H9 (cell line): ENCODE measurements at regions not wholly inside any gene's neighbourhood (a gene's known extent, or its start where the extent isn't known, plus 50 kb on each side); places are given as distances from the start of the nearest gene placed in this dataset.

Experiments used
- DNase-seq: peaks from one replicate; pipeline ENCODE4 v3.0.0-alpha.2; 2017
- H2AFZ ChIP-seq: one replicate; pipeline ENCODE4 v1.6.1; 2013; ENCODE audit warnings: mild to moderate bottlenecking, low read length, control low read depth, moderate library complexity
- H2AK5ac ChIP-seq: 2 replicates; pipeline ENCODE4 v1.6.1; 2013; ENCODE audit warnings: low read length, control low read depth, mixed read lengths; ENCODE audit not compliant: insufficient read length
- H2BK120ac ChIP-seq: one replicate; pipeline ENCODE4 v1.6.1; 2013; ENCODE audit warnings: low read depth, mild to moderate bottlenecking, low read length, control low read depth, inconsistent platforms; ENCODE audit not compliant: poor library complexity, severe bottlenecking
- H2BK12ac ChIP-seq: 2 replicates; pipeline ENCODE4 v1.6.1; 2013; ENCODE audit warnings: low read length, control low read depth, mixed read lengths, low read depth; ENCODE audit not compliant: insufficient read length
- H2BK15ac ChIP-seq: 2 replicates; pipeline ENCODE4 v1.6.1; 2013; ENCODE audit warnings: low read depth, low read length, control low read depth
- H2BK20ac ChIP-seq: one replicate; pipeline ENCODE4 v1.6.1; 2013; ENCODE audit warnings: low read depth, mild to moderate bottlenecking, low read length, control low read depth, inconsistent platforms; ENCODE audit not compliant: poor library complexity, severe bottlenecking
- H2BK5ac ChIP-seq: 2 replicates; pipeline ENCODE4 v1.6.1; 2013; ENCODE audit warnings: low read length, control low read depth, mixed read lengths; ENCODE audit not compliant: insufficient read length
- H3K14ac ChIP-seq: 2 replicates; pipeline ENCODE4 v1.6.1; 2013; ENCODE audit warnings: low read length, control low read depth; ENCODE audit not compliant: insufficient read depth
- H3K18ac ChIP-seq: 2 replicates; pipeline ENCODE4 v1.6.1; 2013; ENCODE audit warnings: low read depth, mild to moderate bottlenecking, mixed read lengths, low read length, control low read depth; ENCODE audit not compliant: insufficient read length
- H3K23ac ChIP-seq: 2 replicates; pipeline ENCODE4 v1.6.1; 2013; ENCODE audit warnings: low read length, control low read depth, mixed read lengths, low read depth; ENCODE audit not compliant: insufficient read length
- H3K23me2 ChIP-seq: 2 replicates; pipeline ENCODE4 v1.6.1; 2013; ENCODE audit warnings: low read depth, mild to moderate bottlenecking, mixed read lengths, low read length, control low read depth; ENCODE audit not compliant: insufficient read length, poor library complexity, severe bottlenecking
- H3K27ac ChIP-seq: 2 replicates; pipeline ENCODE4 v1.5.1; 2013; ENCODE audit warnings: low read length, control low read depth, mixed read lengths, low read depth; ENCODE audit not compliant: insufficient read length
- H3K27me3 ChIP-seq: 2 replicates; pipeline ENCODE4 v1.6.1; 2013; ENCODE audit warnings: low read length, control low read depth, inconsistent platforms; ENCODE audit not compliant: insufficient read depth
- H3K4ac ChIP-seq: 2 replicates; pipeline ENCODE4 v1.6.1; 2013; ENCODE audit warnings: low read depth, mild to moderate bottlenecking, control low read depth, inconsistent platforms, low read length, moderate library complexity
- H3K4me1 ChIP-seq: 2 replicates; pipeline ENCODE4 v1.6.1; 2013; ENCODE audit warnings: low read length, control low read depth, inconsistent platforms; ENCODE audit not compliant: insufficient read depth
- H3K4me2 ChIP-seq: 2 replicates; pipeline ENCODE4 v1.6.1; 2013; ENCODE audit warnings: low read length, control low read depth, mixed read lengths; ENCODE audit not compliant: insufficient read length, insufficient read depth
- H3K56ac ChIP-seq: 2 replicates; pipeline ENCODE4 v1.6.1; 2013; ENCODE audit warnings: low read depth, mild to moderate bottlenecking, mixed read lengths, low read length, control low read depth; ENCODE audit not compliant: insufficient read length
- H3K79me1 ChIP-seq: 2 replicates; pipeline ENCODE4 v1.6.1; 2013; ENCODE audit warnings: low read depth, mild to moderate bottlenecking, moderate library complexity, low read length, control low read depth, inconsistent platforms; ENCODE audit not compliant: insufficient read depth, poor library complexity, severe bottlenecking
- H3K79me2 ChIP-seq: 2 replicates; pipeline ENCODE4 v1.6.1; 2013; ENCODE audit warnings: low read length, control low read depth, inconsistent platforms; ENCODE audit not compliant: insufficient read depth
- H3K9ac ChIP-seq: 2 replicates; pipeline ENCODE4 v1.6.1; 2013; ENCODE audit warnings: low read length, control low read depth, mixed read lengths; ENCODE audit not compliant: insufficient read length; ENCODE audit errors: extremely low read depth
- H3K9me3 ChIP-seq: one replicate; pipeline ENCODE4 v1.6.1; 2013; ENCODE audit warnings: low read depth, low read length, inconsistent platforms; ENCODE audit not compliant: control insufficient read depth
- H3T11ph ChIP-seq: one replicate; pipeline ENCODE4 v1.6.1; 2013; ENCODE audit warnings: mild to moderate bottlenecking, low read length, control low read depth, inconsistent platforms
- H4K20me1 ChIP-seq: one replicate; pipeline ENCODE4 v1.6.1; 2013; ENCODE audit not compliant: control insufficient read depth, insufficient read length, insufficient read depth
- H4K5ac ChIP-seq: 2 replicates; pipeline ENCODE4 v1.6.1; 2013; ENCODE audit warnings: low read depth, mild to moderate bottlenecking, mixed read lengths, low read length, control low read depth; ENCODE audit not compliant: insufficient read length
- H4K8ac ChIP-seq: replicated peaks from 2 replicates; pipeline ENCODE4 v1.6.1; 2013; ENCODE audit warnings: low read length, control low read depth, mixed read lengths, low read depth; ENCODE audit not compliant: insufficient read length
- H4K91ac ChIP-seq: 2 replicates; pipeline ENCODE4 v1.6.1; 2013; ENCODE audit warnings: low read depth, mild to moderate bottlenecking, moderate library complexity, mixed read lengths, low read length, control low read depth; ENCODE audit not compliant: insufficient read length
- H3K27ac Mint-ChIP-seq, 3 experiments: 2 replicates in 2 of 3; 3 replicates in 1 of 3; pipeline ENCODE4 v1.8.0; 2020 to 2021; ENCODE audit warnings: mixed read lengths in 3 of 3, mild to moderate bottlenecking in 1 of 3, moderate library complexity in 1 of 3
- H3K27me3 Mint-ChIP-seq: 2 replicates; pipeline ENCODE4 v1.8.0; 2021; ENCODE audit warnings: low read depth, mild to moderate bottlenecking, moderate library complexity, mixed read lengths
- H3K36me3 Mint-ChIP-seq, 3 experiments: 2 replicates in 2 of 3; 3 replicates in 1 of 3; pipeline ENCODE4 v1.8.0; 2020 to 2021; ENCODE audit warnings: low read depth in 3 of 3, mixed read lengths in 3 of 3; ENCODE audit not compliant: insufficient read depth in 1 of 3
- H3K4me1 Mint-ChIP-seq, 2 experiments: 2 replicates each; pipeline ENCODE4 v1.8.0; 2020; ENCODE audit warnings: mixed read lengths in 2 of 2
- H3K4me3 Mint-ChIP-seq, 2 experiments: 2 replicates in 1 of 2; 3 replicates in 1 of 2; pipeline ENCODE4 v1.8.0; 2020 to 2021; ENCODE audit warnings: mild to moderate bottlenecking in 2 of 2, mixed read lengths in 2 of 2, moderate library complexity in 1 of 2
- H3K9me3 Mint-ChIP-seq, 2 experiments: 2 replicates in 1 of 2; 3 replicates in 1 of 2; pipeline ENCODE4 v1.8.0; 2020; ENCODE audit warnings: mild to moderate bottlenecking in 2 of 2, mixed read lengths in 2 of 2, moderate library complexity in 1 of 2
- WGBS: extraction: QIAGEN DNeasy Blood & Tissue Kit; methylation state at CpG from one replicate; pipeline ENCODE4 v1.1.7; 2013; ENCODE audit warnings: missing lambda C conversion rate, low lambda C conversion rate, mixed read lengths; ENCODE audit not compliant: insufficient read length; ENCODE audit errors: extremely low coverage; 5-methylcytosine and 5-hydroxymethylcytosine counted together
- TF ChIP-seq, protein P1 (sequence below): fragments of 200-600 bp; sonication (generic); conservative IDR thresholded peaks from 3 replicates; pipeline ENCODE4 v1.8.0; 2021; ENCODE audit warnings: antibody characterized with exemption, mild to moderate bottlenecking

DNA sequence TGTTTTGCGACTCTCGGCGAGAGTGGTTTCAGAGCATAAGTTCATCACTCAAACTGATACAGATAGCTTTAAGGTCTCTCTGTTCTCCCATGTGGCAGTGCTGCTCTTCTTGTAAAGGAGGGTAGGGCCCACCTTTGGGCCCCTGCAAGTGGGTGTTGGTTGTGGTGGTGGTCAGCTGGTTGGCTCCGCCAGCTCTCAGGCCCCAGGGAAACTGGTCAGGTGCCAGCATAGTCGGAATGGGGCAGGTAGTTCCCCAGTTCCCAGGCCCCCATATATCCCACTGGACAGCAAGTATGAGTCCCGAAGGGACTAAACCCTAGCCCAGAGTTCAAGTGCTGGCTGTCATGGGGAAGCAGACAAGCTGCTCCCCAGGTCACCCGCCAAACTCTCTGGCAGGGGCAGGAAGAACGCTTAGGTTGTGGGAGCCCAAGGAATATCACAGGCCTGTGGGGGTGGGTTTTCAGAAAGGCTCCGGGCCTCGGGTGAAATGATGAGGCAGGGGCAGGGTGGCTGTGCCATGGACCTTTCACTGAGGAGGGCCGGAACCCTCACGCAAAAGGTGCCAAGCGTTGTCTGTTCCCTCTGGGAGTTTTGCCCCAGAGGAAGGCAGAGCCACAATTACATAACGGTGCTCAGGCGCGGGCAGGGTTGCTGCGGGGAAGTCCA, 185.1 kb downstream of the EFHB start:
- WGBS: no CpG with 5 or more reads among the region's 17 CpGs
- TF ChIP-seq, protein P1, sequence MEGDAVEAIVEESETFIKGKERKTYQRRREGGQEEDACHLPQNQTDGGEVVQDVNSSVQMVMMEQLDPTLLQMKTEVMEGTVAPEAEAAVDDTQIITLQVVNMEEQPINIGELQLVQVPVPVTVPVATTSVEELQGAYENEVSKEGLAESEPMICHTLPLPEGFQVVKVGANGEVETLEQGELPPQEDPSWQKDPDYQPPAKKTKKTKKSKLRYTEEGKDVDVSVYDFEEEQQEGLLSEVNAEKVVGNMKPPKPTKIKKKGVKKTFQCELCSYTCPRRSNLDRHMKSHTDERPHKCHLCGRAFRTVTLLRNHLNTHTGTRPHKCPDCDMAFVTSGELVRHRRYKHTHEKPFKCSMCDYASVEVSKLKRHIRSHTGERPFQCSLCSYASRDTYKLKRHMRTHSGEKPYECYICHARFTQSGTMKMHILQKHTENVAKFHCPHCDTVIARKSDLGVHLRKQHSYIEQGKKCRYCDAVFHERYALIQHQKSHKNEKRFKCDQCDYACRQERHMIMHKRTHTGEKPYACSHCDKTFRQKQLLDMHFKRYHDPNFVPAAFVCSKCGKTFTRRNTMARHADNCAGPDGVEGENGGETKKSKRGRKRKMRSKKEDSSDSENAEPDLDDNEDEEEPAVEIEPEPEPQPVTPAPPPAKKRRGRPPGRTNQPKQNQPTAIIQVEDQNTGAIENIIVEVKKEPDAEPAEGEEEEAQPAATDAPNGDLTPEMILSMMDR: no peak
- H2AK5ac ChIP-seq: no peak overlapping the region

More for the DNA sequence above, 185.1 kb downstream of the EFHB start:
- Histone ChIP-seq H3K23me2 (no peaks in the 10 kb centered on the region), H2BK120ac (no peak overlapping the region), H4K20me1 (no peaks in the 10 kb centered on the region), H3K56ac (no peak overlapping the region), H4K5ac (no peak overlapping the region), H3K4me2 (no peak overlapping the region), H3K18ac (no peak overlapping the region), H3K27ac (no peak overlapping the region), H3K79me2 (no peaks in the 10 kb centered on the region), H4K91ac (no peak overlapping the region), H2BK20ac (no peak overlapping the region), H3K27me3 (no peaks in the 10 kb centered on the region), H2AFZ (no peak overlapping the region), H3K14ac (no peak overlapping the region), H3T11ph (no peak overlapping the region), H3K9ac (no peak overlapping the region), H3K79me1 (no peaks in the 10 kb centered on the region), H2BK12ac (no peak overlapping the region), H3K4me1 (peaks cover 3% of the 10 kb centered on the region; the same call in 1 of the 2 replicates), H2BK15ac (no peak overlapping the region), H3K9me3 (no peaks in the 10 kb centered on the region), H3K4ac (no peak overlapping the region), H4K8ac (no peak overlapping the region), H2BK5ac (no peak overlapping the region), H3K23ac (no peak overlapping the region)
- no peaks in the 10 kb centered on the region; the same call in 1 of the 2 replicates for H3K27me3 Mint-ChIP-seq
- H3K4me1 Mint-ChIP-seq: peaks cover 14% of the 10 kb centered on the region in 2 experiments
- no peak overlapping the region for H3K4me3 Mint-ChIP-seq
- DNase-seq: peak; percentile 24
- H3K27ac Mint-ChIP-seq: no peak overlapping the region; a peak in 1 of 7 replicates
- peaks cover 0 to 4% (median 0%) of the 10 kb centered on the region in 3 experiments; a peak in 1 of 7 replicates for H3K36me3 Mint-ChIP-seq
- peaks cover 0 to 8% of the 10 kb centered on the region in 2 experiments; a peak in 4 of 5 replicates for H3K9me3 Mint-ChIP-seq
